GM12878 (cell line): ENCODE measurements at regions not wholly inside any gene's neighbourhood (a gene's known extent, or its start where the extent isn't known, plus 50 kb on each side); places are given as distances from the start of the nearest gene placed in this dataset.

Source experiments
- ATAC-seq: fragments of 200-7000 bp; cut with Tn5 transposase; 3 replicates; pipeline ENCODE4 v1.9.1; 2020; ENCODE audit warnings: mild to moderate bottlenecking, moderate library complexity
- BruUV-seq: library from RNA; stranded (reverse); fragments of 400-500 nt; replicated peaks from 2 replicates; lab custom pipeline; 2021; lab: Mats Ljungman, UMichigan
- CTCF ChIA-PET: fragments of 300-600 bp; sonication (Branson Sonifier 250); formaldehyde crosslinking; extraction: SDS; loops from one replicate; lab custom pipeline; 2021; ENCODE audit warnings: inconsistent platforms; lab: Yijun Ruan, JAX
- POLR2A ChIA-PET: fragments of 350-600 bp; formaldehyde crosslinking; extraction: SDS; loops from one replicate; lab custom pipeline; 2021; ENCODE audit warnings: inconsistent platforms; lab: Charles Lee
- RAD21 ChIA-PET: fragments of 300-600 bp; sonication (Branson Sonifier 250); formaldehyde crosslinking; loops from one replicate; lab custom pipeline; 2023; ENCODE audit warnings: antibody characterized with exemption; ENCODE audit not compliant: unreplicated experiment; lab: Charles Lee
- SMC1A ChIA-PET: fragments of 300-600 bp; sonication (Branson Sonifier 250); formaldehyde crosslinking; loops from one replicate; lab custom pipeline; 2023; ENCODE audit not compliant: unreplicated experiment, uncharacterized antibody; lab: Charles Lee
- DNase-seq: peaks from one replicate; pipeline ENCODE4 v3.0.0-alpha.2; 2011; ENCODE audit warnings: low read depth, low spot score
- FAIRE-seq: peaks from 3 replicates; lab custom pipeline; 2011; peaks lifted over from hg19 to GRCh38; lab: Jason Lieb, UNC
- H2AFZ ChIP-seq: 2 replicates; pipeline ENCODE4 v1.6.0; 2011; ENCODE audit warnings: low read depth, low read length, control low read depth; ENCODE audit not compliant: control insufficient read depth
- H3K27ac ChIP-seq: 2 replicates; pipeline ENCODE4 v1.5.1; 2011; ENCODE audit warnings: control low read depth; ENCODE audit not compliant: control insufficient read depth, insufficient read depth
- H3K27me3 ChIP-seq, 2 experiments: replicated peaks in 1 of 2; 2 replicates each; pipeline versions ENCODE4 v1.6.0 to v1.6.1; 2011; ENCODE audit warnings: low read length in 1 of 2; ENCODE audit not compliant: control insufficient read depth in 2 of 2, insufficient read depth in 2 of 2
- H3K36me3 ChIP-seq, 2 experiments: 2 replicates each; pipeline ENCODE4 v1.5.1; 2011; ENCODE audit warnings: low read length in 1 of 2; ENCODE audit not compliant: control insufficient read depth in 2 of 2, insufficient read depth in 2 of 2
- H3K4me1 ChIP-seq: 2 replicates; pipeline ENCODE4 v1.6.1; 2011; ENCODE audit warnings: mild to moderate bottlenecking, low read length, moderate library complexity, mixed read lengths; ENCODE audit not compliant: control insufficient read depth, insufficient read depth
- H3K4me2 ChIP-seq: 2 replicates; pipeline ENCODE4 v1.6.0; 2011; ENCODE audit warnings: control low read depth; ENCODE audit not compliant: control insufficient read depth, insufficient read depth
- H3K4me3 ChIP-seq: fragments of 200-600 bp; sonication (generic); 2 replicates; pipeline ENCODE4 v1.5.1; 2016
- H3K79me2 ChIP-seq: 2 replicates; pipeline ENCODE4 v1.6.0; 2011; ENCODE audit warnings: low read length; ENCODE audit not compliant: control insufficient read depth, insufficient read depth
- H3K9ac ChIP-seq: 2 replicates; pipeline ENCODE4 v1.8.0; 2011; ENCODE audit warnings: low read length, control low read depth, mixed read lengths; ENCODE audit not compliant: control insufficient read depth, insufficient read depth
- H3K9me3 ChIP-seq: replicated peaks from 3 replicates; pipeline ENCODE4 v1.5.1; 2011; ENCODE audit warnings: mild to moderate bottlenecking, low read length; ENCODE audit not compliant: control insufficient read depth, insufficient read depth
- H4K20me1 ChIP-seq: 2 replicates; pipeline ENCODE4 v1.6.0; 2011; ENCODE audit not compliant: control insufficient read depth, insufficient read depth
- CHD1 ChIP-seq: IDR thresholded peaks from 2 replicates; pipeline ENCODE4 v1.6.1; 2012; ENCODE audit warnings: low read depth, low read length, improper control_type of control experiment
- CREB1 ChIP-seq: IDR thresholded peaks from 2 replicates; pipeline ENCODE4 v1.6.1; 2012; ENCODE audit warnings: low read depth, mild to moderate bottlenecking, inconsistent platforms
- DPF2 ChIP-seq: fragments of 450-650 bp; IDR thresholded peaks from 2 replicates; pipeline ENCODE4 v1.6.1; 2017; ENCODE audit warnings: mild to moderate bottlenecking
- ESRRA ChIP-seq: IDR thresholded peaks from 2 replicates; pipeline ENCODE4 v1.6.1; 2012; ENCODE audit warnings: mild to moderate bottlenecking, low read length, improper control_type of control experiment
- LARP7 ChIP-seq: fragments of 450-650 bp; IDR thresholded peaks from 2 replicates; pipeline ENCODE4 v1.6.1; 2017; ENCODE audit warnings: mild to moderate bottlenecking
- MAX ChIP-seq: IDR thresholded peaks from 2 replicates; pipeline ENCODE4 v1.6.1; 2012; ENCODE audit warnings: low read depth, low read length, improper control_type of control experiment
- NR2C2 ChIP-seq: IDR thresholded peaks from 2 replicates; pipeline ENCODE4 v1.6.1; 2011; ENCODE audit warnings: borderline replicate concordance, low read depth; ENCODE audit not compliant: control insufficient read depth, insufficient read length
- SKIL ChIP-seq: fragments of 450-650 bp; IDR thresholded peaks from 2 replicates; pipeline ENCODE4 v1.6.1; 2017; ENCODE audit warnings: mild to moderate bottlenecking, low read depth, inconsistent platforms; ENCODE audit not compliant: poor library complexity, severe bottlenecking
- USF2 ChIP-seq: IDR thresholded peaks from 2 replicates; pipeline ENCODE4 v1.6.1; 2011; ENCODE audit warnings: low read depth, low read length, improper control_type of control experiment, borderline replicate concordance
- ZBTB11 ChIP-seq: fragments of 450-650 bp; formaldehyde crosslinking; IDR thresholded peaks from 2 replicates; pipeline ENCODE4 v1.5.0; 2022; ENCODE audit warnings: mild to moderate bottlenecking, missing genetic modification characterization
- WGBS: methylation state at CpG from one replicate; pipeline ENCODE4 v1.1.6; 2016; ENCODE audit warnings: low lambda C conversion rate; ENCODE audit not compliant: insufficient replicate concordance, insufficient coverage; ENCODE audit errors: missing lambda C conversion rate; 5-methylcytosine and 5-hydroxymethylcytosine counted together
- in situ Hi-C: fragments of 300-500 bp; cut with MboI; formaldehyde crosslinking; loops from 9 replicates; pipeline ENCODE4 v1.14.3; 2018; ENCODE audit warnings: mixed read lengths
- intact Hi-C: fragments of 100-400 bp; cut with micrococcal nuclease; formaldehyde crosslinking; loops from one replicate; pipeline ENCODE4 v1.14.2; 2022; ENCODE audit not compliant: unreplicated experiment

GRCh38 chr18:8987241-8987640 is 115.3 kb upstream of the NDUFV2 start:
- in situ Hi-C loops, result loop anchor here (5.0 to 25.0 kb wide), 3 partner anchors 285 to 500 kb away; no protein-coding TSS in a partner anchor
- H4K20me1 ChIP-seq, result no peaks in the 10 kb centered on the region
- no peak overlapping the region for H3K4me3 ChIP-seq
- H3K36me3 ChIP-seq, result no peaks in the 10 kb centered on the region
- ChIA-PET SMC1A (interaction anchor here (1.0 to 2.7 kb wide), 12 partner anchors 60 to 726 kb away, joined by 3 to 27 read pairs (median 5); no protein-coding TSS in a partner anchor), CTCF (interaction anchor here (0.7 to 4.1 kb wide), 30 partner anchors 8 to 529 kb away, joined by 3 to 62 read pairs (median 4); no protein-coding TSS in a partner anchor), RAD21 (interaction anchor here (0.9 to 1.7 kb wide), 9 partner anchors 8 to 529 kb away, joined by 3 to 13 read pairs (median 3); no protein-coding TSS in a partner anchor), POLR2A (no interaction called here)
- peaks cover 3% of the 10 kb centered on the region for H3K4me1 ChIP-seq
- no peak overlapping the region for H3K9ac ChIP-seq
- H3K27ac ChIP-seq, result no peak overlapping the region
- H3K9me3 ChIP-seq, result no peaks in the 10 kb centered on the region
- TF ChIP-seq ESRRA, result no peak
- no peak for TF ChIP-seq USF2
- no peak for TF ChIP-seq NR2C2
- TF ChIP-seq SKIL, result no peak
- no peak for TF ChIP-seq ZBTB11 (CRISPR knock-in tag)
- no peak for TF ChIP-seq MAX
- no peak for TF ChIP-seq CREB1
- TF ChIP-seq CHD1, result no peak
- no peak for TF ChIP-seq LARP7
- TF ChIP-seq DPF2, result no peak
- 33% methylated on average over 6 of the region's 6 CpGs for WGBS
- BruUV-seq, result no TSS peak
- H2AFZ ChIP-seq, result no peak overlapping the region
- intact Hi-C loops, result loop anchor here (5.0 kb wide), 1 partner anchor 160 kb away; no protein-coding TSS in a partner anchor
- DNase-seq (no peak), ATAC-seq (peak; percentile 46), FAIRE-seq (no peak)
- no peaks in the 10 kb centered on the region for H3K27me3 ChIP-seq
- no peaks in the 10 kb centered on the region for H3K79me2 ChIP-seq
- no peak overlapping the region for H3K4me2 ChIP-seq
